SK-N-SH (cell line): ENCODE measurements at regions not wholly inside any gene's neighbourhood (a gene's known extent, or its start where the extent isn't known, plus 50 kb on each side); places are given as distances from the start of the nearest gene placed in this dataset.

ENCODE experiments used
- CTCF ChIP-seq: fragments of 200-600 bp; sonication (generic); IDR thresholded peaks from 2 replicates; pipeline ENCODE4 v1.6.1; 2017; ENCODE audit warnings: antibody characterized with exemption, mild to moderate bottlenecking, moderate library complexity
- ELF1 ChIP-seq: IDR thresholded peaks from 2 replicates; pipeline ENCODE4 v1.4.0; 2012
- GABPA ChIP-seq: IDR thresholded peaks from 2 replicates; pipeline ENCODE4 v1.4.0; 2012; ENCODE audit warnings: low read depth, mild to moderate bottlenecking
- GATA2 ChIP-seq: sonication (generic); formaldehyde crosslinking; IDR thresholded peaks from 2 replicates; pipeline ENCODE4 v1.5.0; 2020; ENCODE audit warnings: mild to moderate bottlenecking, missing genetic modification reagents
- JUND ChIP-seq: IDR thresholded peaks from 2 replicates; pipeline ENCODE4 v1.4.0; 2012
- MAX ChIP-seq: IDR thresholded peaks from 2 replicates; pipeline ENCODE4 v1.4.0; 2012; ENCODE audit warnings: low read depth
- RAD21 ChIP-seq: IDR thresholded peaks from 2 replicates; pipeline ENCODE4 v1.6.1; 2012; ENCODE audit warnings: mild to moderate bottlenecking, low read length
- RFX5 ChIP-seq: IDR thresholded peaks from 2 replicates; pipeline ENCODE4 v1.6.1; 2012; ENCODE audit warnings: mild to moderate bottlenecking, improper control_type of control experiment, low read length
- SMC3 ChIP-seq: IDR thresholded peaks from 2 replicates; pipeline ENCODE4 v1.6.1; 2012; ENCODE audit warnings: low read depth, low read length, improper control_type of control experiment
- YY1 ChIP-seq: IDR thresholded peaks from 2 replicates; pipeline ENCODE4 v1.4.0; 2012; ENCODE audit warnings: low read depth, mild to moderate bottlenecking
- ZBTB33 ChIP-seq: IDR thresholded peaks from 2 replicates; pipeline ENCODE4 v1.4.0; 2012; ENCODE audit warnings: low read depth, borderline replicate concordance

- no peak for TF ChIP-seq CTCF
- no peak for TF ChIP-seq GATA2
- TF ChIP-seq ELF1, result no peak
- no peak for TF ChIP-seq RAD21
- TF ChIP-seq SMC3, result no peak
- TF ChIP-seq JUND, result no peak
- no peak for TF ChIP-seq GABPA
- TF ChIP-seq ZBTB33, result no peak
- TF ChIP-seq RFX5, result no peak
- TF ChIP-seq YY1, result no peak
- no peak for TF ChIP-seq MAX
These were observed 133.7 kb upstream of the FIBIN start for GRCh38 chr11:26860091-26860780.
